MM.1S (cell line): ENCODE measurements at regions not wholly inside any gene's neighbourhood (a gene's known extent, or its start where the extent isn't known, plus 50 kb on each side); places are given as distances from the start of the nearest gene placed in this dataset.

Experiments
- DNase-seq: peaks from one replicate; pipeline ENCODE4 v3.0.0-alpha.2; 2015
- H2AFZ ChIP-seq: fragments of 300-600 bp; sonication (generic); 2 replicates; pipeline ENCODE4 v1.6.0; 2016; ENCODE audit warnings: antibody characterized with exemption, low read length
- H3F3A ChIP-seq: fragments of 300-600 bp; sonication (generic); 2 replicates; pipeline ENCODE4 v1.6.1; 2016; ENCODE audit warnings: mild to moderate bottlenecking, antibody characterized with exemption, low read length, moderate library complexity, mixed read lengths; ENCODE audit not compliant: insufficient read depth
- H3K27ac ChIP-seq: fragments of 300-600 bp; sonication (generic); 2 replicates; pipeline ENCODE4 v1.5.1; 2016; ENCODE audit warnings: mild to moderate bottlenecking, low read length
- H3K27me3 ChIP-seq: fragments of 300-600 bp; sonication (generic); replicated peaks from 2 replicates; pipeline ENCODE4 v1.6.0; 2016; ENCODE audit warnings: low read length; ENCODE audit not compliant: insufficient read depth
- H3K36me3 ChIP-seq: fragments of 300-600 bp; sonication (generic); replicated peaks from 2 replicates; pipeline ENCODE4 v1.6.1; 2016; ENCODE audit warnings: mild to moderate bottlenecking, low read length, mixed read lengths; ENCODE audit not compliant: insufficient read depth
- H3K4me1 ChIP-seq: fragments of 300-600 bp; sonication (generic); 2 replicates; pipeline ENCODE4 v1.6.1; 2016; ENCODE audit warnings: low read length, mixed read lengths
- H3K4me2 ChIP-seq: fragments of 300-600 bp; sonication (generic); 2 replicates; pipeline ENCODE4 v1.6.0; 2016; ENCODE audit warnings: low read depth, low read length
- H3K4me3 ChIP-seq: fragments of 300-600 bp; sonication (generic); 2 replicates; pipeline ENCODE4 v1.5.1; 2016; ENCODE audit warnings: low read length, mixed read lengths
- H3K79me2 ChIP-seq: fragments of 300-600 bp; sonication (generic); 2 replicates; pipeline ENCODE4 v1.6.1; 2016; ENCODE audit warnings: mixed run types, low read length, mixed read lengths
- H3K9ac ChIP-seq: fragments of 300-600 bp; sonication (generic); 2 replicates; pipeline ENCODE4 v1.6.1; 2016; ENCODE audit warnings: low read length, mixed read lengths
- H3K9me2 ChIP-seq: fragments of 300-600 bp; sonication (generic); replicated peaks from 2 replicates; pipeline ENCODE4 v1.6.1; 2016; ENCODE audit warnings: mild to moderate bottlenecking, low read length, mixed read lengths; ENCODE audit not compliant: insufficient read depth
- H3K9me3 ChIP-seq: fragments of 300-600 bp; sonication (generic); replicated peaks from 2 replicates; pipeline ENCODE4 v1.6.1; 2016; ENCODE audit warnings: mild to moderate bottlenecking, low read length, mixed read lengths; ENCODE audit not compliant: insufficient read depth
- H4K20me1 ChIP-seq: fragments of 300-600 bp; sonication (generic); 2 replicates; pipeline ENCODE4 v1.6.1; 2016; ENCODE audit warnings: mild to moderate bottlenecking, low read length, moderate library complexity, mixed read lengths; ENCODE audit not compliant: insufficient read depth
- CTCF ChIP-seq: fragments of 300-600 bp; sonication (generic); IDR thresholded peaks from 2 replicates; pipeline ENCODE4 v1.5.1; 2016; ENCODE audit warnings: antibody characterized with exemption, low read length, mixed read lengths
- EZH2 ChIP-seq: fragments of 300-600 bp; sonication (generic); optimal IDR thresholded peaks from 2 replicates; pipeline ENCODE3; 2017; ENCODE audit warnings: low read depth, mild to moderate bottlenecking, antibody characterized with exemption, low read length, mixed read lengths
- EZH2phosphoT487 ChIP-seq: fragments of 300-600 bp; sonication (generic); IDR thresholded peaks from 2 replicates; pipeline ENCODE4 v1.6.1; 2018; ENCODE audit warnings: antibody characterized with exemption, low read length

GRCh38 chrX:113548308-113549015, 707.8 kb upstream of the AMOT start:
- Histone ChIP-seq H3K4me1 (no peaks in the 10 kb centered on the region), H3K36me3 (no peaks in the 10 kb centered on the region), H3K79me2 (no peaks in the 10 kb centered on the region), H3K4me3 (no peak overlapping the region), H3K4me2 (no peak overlapping the region), H3K27me3 (no peaks in the 10 kb centered on the region), H3K9me2 (no peaks in the 10 kb centered on the region), H3K9me3 (no peaks in the 10 kb centered on the region), H3K9ac (no peak overlapping the region), H3K27ac (no peak overlapping the region), H4K20me1 (no peaks in the 10 kb centered on the region), H2AFZ (no peak overlapping the region), H3F3A (no peaks in the 10 kb centered on the region)
- DNase-seq, result no peak
- TF ChIP-seq EZH2phosphoT487 (no peak), CTCF (no peak), EZH2 (no peak)

- no peak overlapping the region for H2AFZ ChIP-seq
- no peaks in the 10 kb centered on the region for H3K9me2 ChIP-seq
- H3K4me3 ChIP-seq, result no peak overlapping the region
- no peaks in the 10 kb centered on the region for H3F3A ChIP-seq
- H3K79me2 ChIP-seq, result no peaks in the 10 kb centered on the region
- H3K9ac ChIP-seq, result no peak overlapping the region
- H3K4me2 ChIP-seq, result no peak overlapping the region
- peak; percentile 7 for DNase-seq
- H3K27me3 ChIP-seq, result no peaks in the 10 kb centered on the region
- no peaks in the 10 kb centered on the region for H3K36me3 ChIP-seq
- no peak for TF ChIP-seq EZH2phosphoT487
- no peak for TF ChIP-seq CTCF
- TF ChIP-seq EZH2, result no peak
- no peaks in the 10 kb centered on the region for H3K9me3 ChIP-seq
- no peak overlapping the region for H3K27ac ChIP-seq
- no peaks in the 10 kb centered on the region for H3K4me1 ChIP-seq
- H4K20me1 ChIP-seq, result no peaks in the 10 kb centered on the region
These were observed 704.4 kb upstream of the AMOT start for GRCh38 chrX:113545040-113545439.

GRCh38 chrX:113539599-113540356, 699.1 kb upstream of the AMOT start:
- no peak for TF ChIP-seq EZH2
- no peak for TF ChIP-seq EZH2phosphoT487
- no peak for TF ChIP-seq CTCF
- H3K9me2 ChIP-seq, result no peaks in the 10 kb centered on the region
- no peaks in the 10 kb centered on the region for H3K9me3 ChIP-seq
- no peak overlapping the region for H3K9ac ChIP-seq
- H3K79me2 ChIP-seq, result no peaks in the 10 kb centered on the region
- H3K4me3 ChIP-seq, result no peak overlapping the region
- no peaks in the 10 kb centered on the region for H4K20me1 ChIP-seq
- DNase-seq, result no peak
- no peak overlapping the region for H2AFZ ChIP-seq
- no peaks in the 10 kb centered on the region for H3K27me3 ChIP-seq
- H3K4me1 ChIP-seq, result no peaks in the 10 kb centered on the region
- no peak overlapping the region for H3K4me2 ChIP-seq
- H3F3A ChIP-seq, result no peaks in the 10 kb centered on the region
- H3K27ac ChIP-seq, result no peak overlapping the region
- H3K36me3 ChIP-seq, result no peaks in the 10 kb centered on the region
